IPS-18c (cell line): ENCODE measurements at regions not wholly inside any gene's neighbourhood (a gene's known extent, or its start where the extent isn't known, plus 50 kb on each side); places are given as distances from the start of the nearest gene placed in this dataset.
"Not testable (repeated sequence)": the region's sequence is repeated elsewhere in the genome, so short reads cannot be mapped to it uniquely, and the experiment has no call there.

Experiments used
- H3K4me3 ChIP-seq: 2 replicates; pipeline ENCODE4 v1.7.0; 2013; ENCODE audit warnings: low read depth, mild to moderate bottlenecking, low read length, moderate library complexity; ENCODE audit not compliant: insufficient read depth
- H3K9me3 ChIP-seq: one replicate; pipeline ENCODE4 v1.6.1; 2013; ENCODE audit warnings: mild to moderate bottlenecking, low read length, moderate library complexity; ENCODE audit not compliant: control insufficient read depth, insufficient read depth

DNA sequence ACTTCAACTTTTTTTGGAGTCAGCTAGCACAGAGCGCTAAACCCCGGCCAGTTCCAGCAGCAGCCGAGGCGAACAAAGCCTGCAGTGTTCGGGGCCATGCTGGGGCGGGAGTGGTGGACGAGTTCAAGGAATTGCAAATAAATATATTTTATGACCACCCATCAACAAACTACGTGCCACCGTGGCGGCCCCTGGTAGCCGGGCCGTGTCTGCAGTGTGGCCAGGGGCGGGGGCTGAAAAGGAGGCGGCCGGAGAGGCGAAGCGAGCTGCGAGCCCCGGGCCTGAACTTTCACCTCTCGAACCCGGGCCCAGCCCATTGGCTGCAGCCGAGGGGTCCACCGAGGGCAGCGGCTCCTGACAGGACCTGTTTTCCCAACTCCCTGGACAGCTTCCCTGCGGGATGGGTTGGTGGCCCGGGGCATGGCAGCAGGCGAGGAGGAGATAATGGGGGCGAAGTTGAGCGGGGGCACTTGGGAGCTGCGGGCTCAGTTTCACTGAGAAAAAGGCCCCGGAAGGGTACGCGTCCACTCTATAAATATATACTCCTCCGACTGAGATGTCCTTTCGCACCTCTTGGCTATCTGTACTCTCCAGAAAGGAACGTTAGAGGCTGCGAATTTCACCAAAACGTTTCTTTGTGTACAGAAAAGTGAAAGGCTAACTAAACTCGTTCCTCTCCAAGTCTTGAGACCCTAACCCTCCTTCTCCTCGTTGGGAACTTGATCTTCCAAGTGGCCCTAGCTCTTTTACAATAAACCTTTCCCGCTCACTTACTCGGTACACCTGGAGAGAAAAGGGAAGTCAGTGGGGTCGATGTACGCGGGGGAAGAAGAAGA, 164.6 kb upstream of the PPP1R3A start:
- H3K9me3 ChIP-seq: peaks cover 2% of the 10 kb centered on the region
- H3K4me3 ChIP-seq: peak overlapping the region; percentile 70; the same call in 1 of the 2 replicates

DNA sequence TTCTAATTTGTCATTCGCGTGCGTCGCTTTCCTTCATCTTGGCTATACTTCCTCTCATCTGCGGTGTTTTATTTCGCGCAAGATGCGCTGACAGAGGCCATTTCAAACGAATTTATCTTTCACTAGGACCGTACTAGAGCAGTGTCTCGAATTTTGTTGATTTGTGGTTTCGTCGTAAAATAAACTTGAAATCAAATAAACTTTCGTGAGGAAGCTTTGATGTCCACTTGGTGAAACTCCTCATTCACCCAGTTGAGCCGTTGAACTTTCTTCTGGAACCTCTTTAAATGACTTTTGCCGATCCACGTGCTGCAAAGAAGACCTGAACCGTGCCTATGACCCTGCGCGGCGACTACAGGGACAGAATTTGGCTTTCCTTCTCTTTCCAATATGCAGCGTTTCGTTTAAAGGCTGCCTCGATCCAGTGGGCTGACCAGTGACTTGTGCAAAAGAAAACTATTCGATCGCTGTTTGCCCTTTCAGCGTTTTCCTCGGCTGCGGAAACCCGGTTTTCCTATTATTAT, 163.9 kb upstream of the PPP1R3A start:
- peak overlapping the region; percentile 32; the same call in 1 of the 2 replicates for H3K4me3 ChIP-seq

DNA sequence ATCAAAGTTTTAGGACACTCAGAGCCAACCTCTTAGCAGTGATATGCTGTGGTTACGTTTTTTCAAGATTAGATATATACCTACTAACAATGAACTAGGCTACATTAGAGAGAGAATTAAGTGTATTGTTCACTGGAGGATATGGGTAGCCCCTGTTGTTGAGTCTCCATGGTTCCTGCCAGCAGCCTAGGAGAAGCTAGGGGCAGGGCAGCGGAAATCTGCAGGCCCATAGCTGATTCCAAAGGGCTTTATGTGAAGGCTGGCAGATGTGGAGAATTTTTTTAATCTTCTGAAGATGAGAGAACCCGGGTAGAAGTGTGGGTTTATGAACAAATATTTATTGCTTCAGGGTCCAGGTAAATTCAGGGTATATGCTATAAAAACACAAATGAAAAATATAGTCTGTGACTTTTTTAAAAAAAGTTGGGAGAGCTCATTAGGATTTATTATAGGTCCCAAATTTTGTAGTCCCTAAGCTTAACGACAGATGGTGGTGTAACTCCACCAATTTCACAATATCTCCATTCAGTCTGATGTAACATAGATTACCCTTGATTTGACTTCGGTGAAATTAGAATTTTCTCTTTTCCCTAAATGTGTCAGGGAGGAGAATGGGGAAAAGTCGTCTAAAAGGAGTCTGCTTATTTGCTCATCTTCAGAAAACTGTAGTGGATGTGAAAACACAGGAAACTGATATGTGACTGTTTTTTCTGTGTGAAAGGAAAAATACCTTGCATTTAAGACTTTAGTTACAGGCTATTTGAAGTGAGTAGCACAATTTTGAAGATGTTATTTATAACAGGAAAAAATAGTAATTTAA, 163.0 kb upstream of the PPP1R3A start:
- H3K4me3 ChIP-seq: no peak overlapping the region
- no peaks in the 10 kb centered on the region for H3K9me3 ChIP-seq

More for the DNA sequence above, 163.9 kb upstream of the PPP1R3A start:
- peaks cover 2% of the 10 kb centered on the region for H3K9me3 ChIP-seq

DNA sequence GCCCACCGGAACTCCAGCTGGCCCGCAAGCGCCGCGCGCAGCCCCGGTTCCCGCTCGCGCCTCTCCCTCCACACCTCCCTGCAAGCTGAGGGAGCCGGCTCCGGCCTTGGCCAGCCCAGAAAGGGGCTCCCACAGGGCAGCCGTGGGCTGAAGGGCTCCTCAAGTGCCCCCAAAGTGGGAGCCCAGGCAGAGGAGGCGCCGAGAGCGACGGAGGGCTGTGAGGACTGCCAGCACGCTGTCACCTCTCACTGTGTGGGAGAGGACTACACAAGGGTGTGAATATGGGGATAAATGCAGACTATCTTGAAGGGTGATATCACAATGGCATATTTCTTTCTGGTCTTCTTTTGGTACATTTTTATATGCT, 158.3 kb upstream of the PPP1R3A start:
- not testable (repeated sequence) for H3K4me3 ChIP-seq, H3K9me3 ChIP-seq

DNA sequence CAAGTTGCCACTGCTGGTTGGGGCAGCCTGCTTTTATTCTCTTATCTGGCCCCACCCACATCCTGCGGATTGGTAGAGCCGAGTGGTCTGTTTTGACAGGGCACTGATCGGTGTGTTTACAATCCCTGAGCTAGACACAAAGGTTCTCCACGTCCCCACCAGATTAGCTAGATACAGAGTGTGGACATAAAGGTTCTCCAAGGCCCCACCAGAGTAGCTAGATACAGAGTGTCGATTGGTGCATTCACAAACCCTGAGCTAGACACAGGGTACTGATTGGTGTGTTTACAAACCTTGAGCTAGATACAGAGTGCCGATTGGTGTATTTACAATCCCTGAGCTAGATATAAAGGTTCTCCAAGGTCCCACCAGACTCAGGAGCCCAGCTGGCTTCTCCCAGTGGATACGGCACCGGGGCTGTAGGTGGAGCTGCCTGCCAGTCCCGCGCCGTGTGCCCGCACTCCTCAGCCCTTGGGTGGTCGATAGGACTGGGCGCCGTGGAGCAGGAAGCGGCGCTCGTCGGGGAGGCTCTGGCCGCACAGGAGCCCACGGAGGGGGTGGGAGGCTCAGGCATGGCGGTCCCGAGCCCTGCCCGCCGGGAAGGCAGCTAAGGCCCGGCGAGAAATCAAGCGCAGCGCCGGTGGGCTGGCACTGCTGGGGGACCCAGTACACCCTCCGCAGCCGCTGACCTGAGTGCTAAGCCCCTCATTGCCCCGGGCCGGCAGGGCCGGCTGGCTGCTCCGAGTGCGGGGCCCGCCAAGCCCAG, 157.8 kb upstream of the PPP1R3A start:
- not testable (repeated sequence) for H3K9me3 ChIP-seq, H3K4me3 ChIP-seq

DNA sequence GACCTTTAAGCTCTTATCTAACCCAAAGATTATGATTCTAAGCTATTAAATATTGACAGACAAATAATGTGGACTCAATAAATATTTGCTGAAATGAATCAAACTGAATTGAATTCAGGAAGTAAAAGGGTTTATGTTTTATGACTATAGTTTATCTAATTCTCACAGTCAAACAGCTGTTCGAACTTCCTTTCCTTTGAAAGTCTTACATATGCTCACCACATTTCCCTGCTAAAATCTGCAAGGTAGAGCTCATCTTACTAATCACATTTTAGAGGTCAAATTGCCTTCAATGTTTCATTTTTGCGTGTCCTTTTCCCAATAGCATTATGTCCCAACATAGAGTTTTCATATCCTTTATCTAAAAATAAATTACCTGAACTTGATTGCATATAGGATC, 154.9 kb upstream of the PPP1R3A start:
- no peaks in the 10 kb centered on the region for H3K9me3 ChIP-seq
- no peak overlapping the region for H3K4me3 ChIP-seq

DNA sequence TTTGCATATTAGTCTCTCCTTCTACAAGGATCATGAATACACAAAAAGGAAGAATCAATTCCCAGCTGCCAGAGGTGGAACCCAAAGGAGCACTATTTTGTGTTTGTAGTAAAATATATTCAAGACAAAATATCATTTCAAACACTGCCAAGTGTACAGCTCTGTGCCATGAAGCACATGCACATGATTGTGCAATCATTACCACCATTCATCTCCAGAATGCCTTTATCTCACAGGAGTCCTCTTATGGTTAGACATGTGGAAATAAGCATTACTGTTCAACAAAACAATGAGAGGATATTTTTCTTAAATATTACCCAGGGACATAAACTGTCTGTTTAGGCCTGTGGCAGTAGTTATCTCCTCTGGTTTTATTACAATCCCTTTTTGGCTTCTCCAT, 151.4 kb upstream of the PPP1R3A start:
- Histone ChIP-seq H3K9me3 (no peaks in the 10 kb centered on the region), H3K4me3 (no peak overlapping the region)

DNA sequence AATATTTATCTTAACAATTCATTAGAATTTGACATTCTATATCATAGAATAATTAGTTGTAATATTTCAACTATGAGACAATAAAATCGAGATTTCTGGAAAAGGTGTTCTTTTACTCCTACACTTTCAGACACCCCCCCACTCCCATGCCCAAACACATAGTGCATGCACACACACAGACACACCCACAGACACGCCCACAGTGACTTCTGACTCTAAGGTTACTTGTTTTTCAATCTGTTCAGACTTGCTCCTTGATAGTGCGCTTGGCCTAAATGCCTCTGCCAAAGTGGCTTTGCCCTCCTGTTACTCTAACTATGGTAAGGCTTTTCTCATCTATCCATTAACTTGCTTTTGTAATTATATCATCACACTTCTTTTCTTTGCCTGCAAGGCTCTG, 144.0 kb upstream of the PPP1R3A start:
- Histone ChIP-seq H3K4me3 (no peak overlapping the region), H3K9me3 (no peaks in the 10 kb centered on the region)

DNA sequence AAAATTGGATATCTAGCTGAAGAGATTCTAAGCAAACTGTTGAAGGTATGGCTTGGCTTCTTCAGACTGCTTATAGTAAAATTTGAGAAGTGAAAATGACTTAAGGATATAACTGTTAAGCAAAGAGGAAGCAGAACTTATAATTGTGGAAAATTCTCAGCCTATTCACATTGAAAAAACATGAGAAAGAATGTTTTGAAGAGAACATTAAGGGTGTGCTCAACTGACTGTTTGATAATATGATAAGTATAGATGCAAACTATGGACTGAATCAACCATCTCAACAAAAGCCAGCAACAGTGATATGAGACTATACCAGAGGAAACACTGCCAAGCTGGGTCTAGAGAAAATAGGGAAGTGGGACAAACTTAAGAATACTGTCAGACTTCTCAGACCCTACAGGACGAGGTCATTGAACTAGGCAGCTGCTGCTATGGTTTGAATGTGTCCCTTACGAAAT, 133.1 kb upstream of the PPP1R3A start:
- no peak overlapping the region for H3K4me3 ChIP-seq
- peaks cover 2% of the 10 kb centered on the region for H3K9me3 ChIP-seq

DNA sequence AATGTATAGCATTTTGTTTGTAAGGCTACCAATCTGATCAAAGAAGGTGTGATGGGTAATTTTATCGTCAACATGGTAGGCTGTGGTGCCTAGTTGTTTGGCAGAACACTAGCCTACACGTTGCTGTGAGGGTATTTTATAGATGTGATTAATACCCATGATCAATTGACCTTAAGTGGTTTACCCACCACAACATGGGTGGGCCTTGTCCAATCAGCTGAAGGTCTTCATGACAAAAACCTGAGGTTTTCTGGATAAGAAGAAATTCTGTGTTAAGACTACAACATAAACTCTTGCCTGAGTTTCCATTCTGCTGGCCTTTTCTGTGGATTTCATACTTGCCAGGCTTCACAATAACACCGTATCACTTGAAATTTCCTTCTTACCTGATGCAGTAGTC, 131.8 kb upstream of the PPP1R3A start:
- Histone ChIP-seq H3K4me3 (no peak overlapping the region), H3K9me3 (peaks cover 2% of the 10 kb centered on the region)

DNA sequence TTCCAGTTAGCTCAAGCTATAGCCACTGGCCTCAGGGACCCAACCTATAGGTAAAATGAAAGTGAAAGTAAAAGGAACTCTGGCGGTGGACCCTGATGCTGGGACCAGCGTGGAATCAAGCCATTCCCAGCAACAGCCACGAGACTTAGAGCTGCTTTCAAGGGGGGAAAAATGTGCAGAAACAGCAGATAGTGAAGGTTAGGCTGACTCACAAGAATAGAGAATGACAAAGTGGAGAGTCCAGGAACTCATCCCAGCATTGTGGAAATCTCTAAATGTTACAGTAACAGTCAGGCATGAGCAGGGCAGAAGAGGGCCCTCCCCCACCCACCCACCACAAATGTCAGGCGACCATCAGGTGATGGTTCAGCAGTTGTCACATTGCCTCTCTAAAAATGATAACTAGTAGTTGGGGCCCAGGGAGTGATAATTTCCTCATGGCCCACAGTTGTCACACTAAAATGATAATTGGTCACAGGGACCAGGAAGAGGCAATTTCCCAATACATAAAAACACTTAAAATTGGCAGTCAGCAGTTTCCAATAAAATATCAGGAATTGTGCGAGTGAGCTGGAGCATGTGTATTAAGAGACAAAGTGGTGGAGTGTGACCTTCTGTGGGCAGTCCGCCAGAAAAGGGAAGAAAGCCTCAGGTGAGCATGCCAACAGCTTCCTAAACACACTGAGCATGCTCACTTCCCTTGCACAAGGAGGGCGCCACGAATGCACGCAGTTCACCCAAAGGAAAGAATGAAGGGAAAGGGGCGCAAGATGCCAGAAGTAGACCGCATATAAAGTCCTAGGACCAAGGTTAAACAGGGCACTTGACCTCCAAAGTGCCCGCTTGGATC, 129.8 kb upstream of the PPP1R3A start:
- H3K9me3 ChIP-seq: peaks cover 2% of the 10 kb centered on the region

DNA sequence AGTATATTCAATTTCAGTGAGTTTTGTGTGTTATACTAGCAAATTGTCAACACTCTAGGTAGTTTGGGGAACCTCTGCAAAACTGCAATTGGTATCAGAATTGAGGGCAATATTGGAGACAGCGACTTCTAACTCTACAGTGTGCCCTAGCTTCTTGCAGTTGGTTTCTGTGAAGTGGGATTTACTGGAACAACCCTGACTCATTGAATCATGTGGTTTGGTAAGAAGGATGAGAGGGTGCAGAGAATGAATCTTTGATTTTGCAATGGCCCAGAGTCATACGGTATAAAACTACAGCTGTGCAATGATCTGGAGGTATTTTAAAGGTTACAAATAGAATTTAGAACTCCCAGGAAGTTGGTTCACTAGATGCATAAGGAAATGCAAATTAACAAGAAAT, 129.1 kb upstream of the PPP1R3A start:
- Histone ChIP-seq H3K4me3 (no peak overlapping the region), H3K9me3 (peaks cover 2% of the 10 kb centered on the region)

More for the DNA sequence above, 129.8 kb upstream of the PPP1R3A start:
- no peak overlapping the region for H3K4me3 ChIP-seq

DNA sequence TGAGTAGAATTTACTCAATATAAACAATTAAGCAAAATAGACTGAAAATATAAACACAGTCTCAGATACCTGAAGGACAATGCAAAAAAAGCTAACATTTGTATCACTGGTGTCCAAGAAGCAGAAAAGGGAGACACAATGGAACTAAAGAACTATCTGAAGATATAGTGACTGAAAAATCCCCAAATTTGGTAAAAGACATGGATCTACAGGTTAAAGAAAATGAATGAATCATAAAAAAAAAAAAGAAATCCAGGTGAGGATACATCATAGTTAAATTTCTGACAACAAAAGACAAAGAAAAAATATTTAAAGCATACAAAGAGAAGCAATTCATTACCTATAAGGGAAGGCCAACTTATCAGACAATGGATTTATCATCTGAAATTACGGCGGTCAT, 114.7 kb upstream of the PPP1R3A start:
- H3K4me3 ChIP-seq: no peak overlapping the region
- H3K9me3 ChIP-seq: no peaks in the 10 kb centered on the region

DNA sequence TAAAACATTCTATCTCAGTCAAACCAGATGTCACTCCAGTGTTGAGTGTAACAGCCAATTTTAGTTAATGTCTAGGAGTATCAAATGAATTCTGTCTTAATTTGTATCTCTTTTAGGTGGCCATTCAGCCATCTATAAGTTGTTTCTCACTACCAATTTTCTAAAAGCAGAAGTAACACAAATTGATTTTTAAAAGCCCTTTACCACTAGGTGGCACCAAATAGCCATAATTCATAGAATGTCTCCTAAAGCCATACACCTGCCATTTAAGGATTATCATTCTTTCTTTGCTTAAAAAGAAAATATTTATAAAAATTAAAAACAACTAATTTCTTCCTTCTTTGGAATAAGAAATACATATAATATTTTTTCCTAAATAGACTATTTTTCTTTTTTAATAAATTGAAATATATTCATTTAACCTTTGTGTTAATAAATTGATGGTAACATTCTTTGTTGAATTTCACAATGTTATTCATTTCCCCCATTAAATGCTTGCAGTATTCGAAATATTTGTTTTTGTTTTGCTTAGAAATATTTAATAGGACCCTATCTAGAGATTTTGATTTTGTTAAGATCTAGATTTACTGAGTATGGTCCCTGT, 107.8 kb upstream of the PPP1R3A start:
- Histone ChIP-seq H3K4me3 (no peak overlapping the region), H3K9me3 (no peaks in the 10 kb centered on the region)

DNA sequence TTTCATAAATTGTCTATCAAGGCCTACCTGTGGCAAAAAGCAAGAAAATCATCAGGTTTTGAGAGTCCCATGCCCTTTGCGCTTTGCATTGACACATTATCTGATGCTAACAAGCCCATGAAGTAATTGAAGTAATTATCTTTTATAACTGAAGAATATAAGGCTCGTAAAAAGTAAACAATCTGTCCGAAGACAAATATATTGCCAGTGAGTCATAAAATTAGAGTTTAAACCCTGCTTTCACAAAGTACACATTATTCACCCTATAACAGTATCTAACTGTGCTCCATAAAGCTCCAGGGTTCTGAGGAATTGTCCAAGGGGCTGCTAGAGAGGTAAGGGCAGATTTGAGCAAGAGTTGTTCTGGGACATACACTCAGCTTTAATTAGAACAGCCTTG, 102.3 kb upstream of the PPP1R3A start:
- H3K4me3 ChIP-seq: no peak overlapping the region

DNA sequence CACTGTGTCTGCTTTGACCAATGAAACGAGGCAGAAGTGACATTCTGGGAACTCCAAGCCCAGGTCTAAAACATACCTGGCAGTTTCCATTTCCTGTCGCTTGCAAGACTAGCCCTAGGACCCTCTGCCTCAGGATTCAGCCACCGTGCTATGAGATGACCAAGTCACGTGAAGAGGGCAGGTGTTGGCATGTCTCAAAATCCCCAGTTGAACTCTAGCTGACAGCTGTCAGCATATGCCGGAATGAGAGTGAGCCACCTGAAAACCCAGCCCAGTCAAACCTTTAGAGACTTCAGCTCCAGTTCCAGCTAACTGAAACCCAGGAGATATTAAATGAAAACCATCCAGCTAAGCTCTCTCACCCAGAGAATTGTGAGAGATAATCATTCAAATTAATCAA, 89.9 kb upstream of the PPP1R3A start:
- no peak overlapping the region for H3K4me3 ChIP-seq
- H3K9me3 ChIP-seq: no peaks in the 10 kb centered on the region

More for the DNA sequence above, 102.3 kb upstream of the PPP1R3A start:
- H3K9me3 ChIP-seq: no peaks in the 10 kb centered on the region
